GM19025 (cell line): ENCODE measurements at regions not wholly inside any gene's neighbourhood (a gene's known extent, or its start where the extent isn't known, plus 50 kb on each side); places are given as distances from the start of the nearest gene placed in this dataset.

ENCODE experiments used
- ATAC-seq: cut with Tn5 transposase; IDR thresholded peaks from one replicate; pipeline ENCODE4 v1.9.1; 2021; ENCODE audit warnings: mild to moderate bottlenecking, low read depth, moderate library complexity; ENCODE audit not compliant: unreplicated experiment

GRCh38 chr4:129345609-129346008 is 249.7 kb downstream of the C4orf33 start:
- ATAC-seq, result no peak

GRCh38 chr4:129346036-129346435 is 250.1 kb downstream of the C4orf33 start:
- no peak for ATAC-seq

- ATAC-seq, result no peak
Measured at GRCh38 chr4:129346734-129347133, 250.8 kb downstream of the C4orf33 start.

GRCh38 chr4:129350834-129351721 is 255.1 kb downstream of the C4orf33 start:
- ATAC-seq, result no peak

- no peak for ATAC-seq
Measured at GRCh38 chr4:129352480-129352879, 256.5 kb downstream of the C4orf33 start.

GRCh38 chr4:129353490-129353889 is 257.5 kb downstream of the C4orf33 start:
- ATAC-seq, result no peak

GRCh38 chr4:129355031-129355430 is 259.1 kb downstream of the C4orf33 start:
- ATAC-seq, result no peak

GRCh38 chr4:129355516-129355915 is 259.6 kb downstream of the C4orf33 start:
- ATAC-seq, result no peak

- no peak for ATAC-seq
Measured at GRCh38 chr4:129358571-129358970, 262.6 kb downstream of the C4orf33 start.

- no peak for ATAC-seq
Measured at GRCh38 chr4:129359461-129359860, 263.5 kb downstream of the C4orf33 start.

- ATAC-seq, result no peak
Measured at GRCh38 chr4:129362691-129363274, 266.8 kb downstream of the C4orf33 start.

- ATAC-seq, result no peak
Measured at GRCh38 chr4:129364747-129365452, 268.9 kb downstream of the C4orf33 start.

GRCh38 chr4:129369361-129370010 is 273.5 kb downstream of the C4orf33 start:
- no peak for ATAC-seq

- no peak for ATAC-seq
Measured at GRCh38 chr4:129371065-129371464, 275.1 kb downstream of the C4orf33 start.

- ATAC-seq, result no peak
Measured at GRCh38 chr4:129371926-129372325, 276.0 kb downstream of the C4orf33 start.

GRCh38 chr4:129377131-129377845 is 281.3 kb downstream of the C4orf33 start:
- no peak for ATAC-seq

- ATAC-seq, result no peak
Measured at GRCh38 chr4:129378364-129378763, 282.4 kb downstream of the C4orf33 start.

- no peak for ATAC-seq
Measured at GRCh38 chr4:129379429-129379828, 283.5 kb downstream of the C4orf33 start.

GRCh38 chr4:129384974-129385373 is 289.0 kb downstream of the C4orf33 start:
- no peak for ATAC-seq

GRCh38 chr4:129387666-129388065 is 291.7 kb downstream of the C4orf33 start:
- ATAC-seq, result no peak
